Testis (tissue), 2 donors: ENCODE measurements at regions not wholly inside any gene's neighbourhood (a gene's known extent, or its start where the extent isn't known, plus 50 kb on each side); places are given as distances from the start of the nearest gene placed in this dataset.

Source experiments
- CTCF ChIP-seq, 3 experiments: fragments of 450-650 bp in 2 of 3; fragments of 200-600 bp in 1 of 3; sonication (generic) in 1 of 3; IDR thresholded peaks; one replicate each; pipeline ENCODE4 v1.5.1; 2016 to 2019; ENCODE audit warnings: antibody characterized with exemption in 3 of 3, mild to moderate bottlenecking in 2 of 3, moderate library complexity in 1 of 3
- POLR2A ChIP-seq: fragments of 450-650 bp; IDR thresholded peaks from one replicate; pipeline ENCODE4 v1.6.1; 2017; ENCODE audit warnings: antibody characterized with exemption, mild to moderate bottlenecking, moderate library complexity

DNA sequence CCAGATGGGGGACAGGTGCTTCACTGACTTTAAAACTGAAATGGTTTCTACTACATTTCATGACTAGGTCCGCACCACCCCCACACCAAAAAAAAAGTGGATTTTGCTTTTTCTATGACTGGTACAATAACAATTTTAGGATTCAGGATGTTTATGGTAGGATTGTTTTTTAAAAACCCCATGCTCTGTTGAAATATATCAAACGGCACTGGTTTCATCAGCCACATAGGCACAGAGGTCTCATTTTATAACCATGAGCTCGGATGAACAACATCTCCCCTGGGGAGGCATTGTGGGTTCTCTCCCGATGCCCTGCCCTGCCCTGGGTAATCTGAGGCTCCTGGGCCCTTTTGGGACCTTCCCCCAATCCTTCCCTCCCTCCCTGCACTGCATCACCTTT, 202.7 kb upstream of the KBTBD8 start:
- no peak for TF ChIP-seq CTCF (IDR thresholded peaks at IDR 0.05)
- no peak for TF ChIP-seq POLR2A
